ENCODE measurements at regions not wholly inside any gene's neighbourhood (a gene's known extent, or its start where the extent isn't known, plus 50 kb on each side); places are given as distances from the start of the nearest gene placed in this dataset.
A peak's percentile ranks its signal among the peaks of the same experiment; 100 is the strongest.
"Not testable (repeated sequence)": the region's sequence is repeated elsewhere in the genome, so short reads cannot be mapped to it uniquely, and the experiment has no call there.

GRCh38 chr5:89179731-89180130, 296.7 kb upstream of the MEF2C start:
- H3K4me3 ChIP-seq (ENCODE audit: low read length): no peak overlapping the region
- TF ChIP-seq, protein P1, sequence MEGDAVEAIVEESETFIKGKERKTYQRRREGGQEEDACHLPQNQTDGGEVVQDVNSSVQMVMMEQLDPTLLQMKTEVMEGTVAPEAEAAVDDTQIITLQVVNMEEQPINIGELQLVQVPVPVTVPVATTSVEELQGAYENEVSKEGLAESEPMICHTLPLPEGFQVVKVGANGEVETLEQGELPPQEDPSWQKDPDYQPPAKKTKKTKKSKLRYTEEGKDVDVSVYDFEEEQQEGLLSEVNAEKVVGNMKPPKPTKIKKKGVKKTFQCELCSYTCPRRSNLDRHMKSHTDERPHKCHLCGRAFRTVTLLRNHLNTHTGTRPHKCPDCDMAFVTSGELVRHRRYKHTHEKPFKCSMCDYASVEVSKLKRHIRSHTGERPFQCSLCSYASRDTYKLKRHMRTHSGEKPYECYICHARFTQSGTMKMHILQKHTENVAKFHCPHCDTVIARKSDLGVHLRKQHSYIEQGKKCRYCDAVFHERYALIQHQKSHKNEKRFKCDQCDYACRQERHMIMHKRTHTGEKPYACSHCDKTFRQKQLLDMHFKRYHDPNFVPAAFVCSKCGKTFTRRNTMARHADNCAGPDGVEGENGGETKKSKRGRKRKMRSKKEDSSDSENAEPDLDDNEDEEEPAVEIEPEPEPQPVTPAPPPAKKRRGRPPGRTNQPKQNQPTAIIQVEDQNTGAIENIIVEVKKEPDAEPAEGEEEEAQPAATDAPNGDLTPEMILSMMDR (IDR thresholded peaks at IDR 0.05; ENCODE audit: insufficient read depth, low read depth, low read length, missing control alignments): no peak
- no peak for DNase-seq (ENCODE audit: low read depth)

DNA sequence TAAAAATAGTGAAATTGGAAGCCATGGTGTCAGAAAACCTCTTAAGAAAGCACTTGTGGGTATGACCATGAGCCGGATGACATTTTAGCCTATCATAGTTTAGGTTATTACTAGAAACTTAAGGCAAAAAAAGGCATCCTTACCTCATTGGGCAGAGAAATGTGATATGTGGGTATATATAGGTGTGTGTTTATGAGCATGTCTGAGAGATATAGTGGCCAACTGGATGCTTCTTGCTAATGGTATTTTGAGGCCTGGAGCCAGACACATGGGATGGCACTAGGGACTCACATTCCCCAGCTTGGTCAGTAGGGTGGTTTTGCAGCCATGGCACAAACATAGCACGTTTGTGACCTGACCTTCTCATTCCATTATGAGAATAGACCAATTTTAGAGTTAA, 295.6 kb upstream of the MEF2C start:
- no peak overlapping the region for H3K4me3 ChIP-seq (ENCODE audit: low read length)
- TF ChIP-seq, protein P1 (IDR thresholded peaks at IDR 0.05; ENCODE audit: insufficient read depth, low read depth, low read length, missing control alignments): no peak
- DNase-seq (ENCODE audit: low read depth): no peak

DNA sequence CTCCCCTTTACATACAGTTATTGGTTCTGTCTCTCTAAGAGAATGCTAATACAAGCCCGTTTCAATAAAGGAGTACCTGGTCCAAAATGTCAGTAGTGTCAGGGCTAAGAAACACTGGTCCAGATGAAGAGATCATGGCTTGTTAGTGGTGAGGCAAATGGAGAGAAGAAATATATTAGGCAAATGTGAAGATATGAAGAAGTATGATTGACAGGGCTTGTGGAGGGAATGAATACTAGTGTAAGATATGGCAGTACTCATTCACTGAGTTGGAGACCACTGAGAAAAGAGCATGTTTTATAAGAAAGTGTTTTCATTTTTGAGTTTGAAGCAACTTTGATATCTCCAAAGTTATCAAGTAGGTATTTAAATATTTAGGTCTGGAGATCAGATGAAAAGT, 290.5 kb upstream of the MEF2C start:
- TF ChIP-seq, protein P1 (IDR thresholded peaks at IDR 0.05; ENCODE audit: insufficient read depth, low read depth, low read length, missing control alignments): no peak
- H3K4me3 ChIP-seq (ENCODE audit: low read length): no peak overlapping the region
- no peak for DNase-seq (ENCODE audit: low read depth)

DNA sequence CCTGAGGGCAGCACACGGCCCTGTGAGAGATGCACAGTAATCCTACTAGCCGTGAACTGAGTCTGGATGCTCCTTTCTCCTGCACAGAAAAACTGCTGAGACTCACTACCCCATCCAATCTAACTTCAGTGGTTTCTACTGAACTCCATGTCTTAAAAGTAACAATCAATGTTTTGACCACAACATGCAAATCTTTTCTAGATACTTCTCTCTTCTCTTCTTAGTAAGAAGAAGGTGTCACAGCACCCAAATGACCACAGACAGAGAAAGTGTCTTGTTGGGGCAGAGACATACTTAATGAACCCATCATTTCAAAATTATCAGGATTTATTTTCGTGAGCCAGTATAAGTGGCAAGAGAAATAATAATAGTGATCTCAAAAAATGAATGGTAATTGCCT, 285.8 kb upstream of the MEF2C start:
- TF ChIP-seq, protein P1 (IDR thresholded peaks at IDR 0.05; ENCODE audit: insufficient read depth, low read depth, low read length, missing control alignments): no peak
- H3K4me3 ChIP-seq (ENCODE audit: low read length): no peak overlapping the region
- DNase-seq (ENCODE audit: low read depth): no peak

DNA sequence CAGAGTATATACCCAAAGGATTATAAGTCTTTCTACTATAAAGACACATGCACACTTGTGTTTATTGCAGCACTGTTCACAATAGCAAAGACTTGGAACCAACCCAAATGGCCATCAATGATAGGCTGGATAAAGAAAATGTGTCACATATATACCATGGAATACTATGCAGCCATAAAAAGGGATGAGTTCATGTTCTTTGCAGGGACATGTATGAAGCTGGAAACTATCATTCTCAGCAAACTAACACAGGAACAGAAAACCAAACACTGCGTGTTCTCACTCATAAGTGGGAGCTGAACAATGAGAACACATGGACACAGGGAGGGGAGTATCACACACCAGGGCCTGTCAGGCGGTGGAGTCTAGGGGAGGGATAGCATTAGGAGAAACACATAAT, 281.7 kb upstream of the MEF2C start:
- H3K4me3 ChIP-seq (ENCODE audit: low read length): not testable (repeated sequence)

GRCh38 chr5:89156226-89156625, 273.2 kb upstream of the MEF2C start:
- H3K4me3 ChIP-seq (ENCODE audit: low read length): no peak overlapping the region
- no peak for DNase-seq (ENCODE audit: low read depth)
- TF ChIP-seq, protein P1 (IDR thresholded peaks at IDR 0.05; ENCODE audit: insufficient read depth, low read depth, low read length, missing control alignments): no peak

More for the DNA sequence above, 281.7 kb upstream of the MEF2C start:
- DNase-seq (ENCODE audit: low read depth): not testable (repeated sequence)

DNA sequence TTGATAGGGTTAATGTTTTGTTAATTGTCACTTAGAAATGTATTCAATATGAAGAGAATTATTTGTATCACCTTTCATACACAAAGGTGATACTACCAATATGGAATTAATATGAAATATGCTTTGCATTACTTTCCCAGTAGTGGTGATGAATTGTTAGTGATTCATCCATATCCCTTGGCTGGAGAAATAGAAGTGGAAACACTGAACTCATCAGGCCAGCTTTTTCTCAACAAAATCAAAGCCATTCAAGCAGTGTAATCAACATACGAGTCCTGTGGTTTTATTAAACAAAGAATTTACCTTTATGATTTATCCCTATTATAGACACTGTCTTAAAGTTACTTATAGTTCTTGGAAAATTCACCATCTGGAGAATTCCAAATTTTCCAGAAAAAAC, 264.0 kb upstream of the MEF2C start:
- DNase-seq (ENCODE audit: low read depth): peak; percentile 50
- TF ChIP-seq, protein P1 (IDR thresholded peaks at IDR 0.05; ENCODE audit: insufficient read depth, low read depth, low read length, missing control alignments): no peak
- no peak overlapping the region for H3K4me3 ChIP-seq (ENCODE audit: low read length)

GRCh38 chr5:89137148-89137547, 254.2 kb upstream of the MEF2C start:
- DNase-seq (ENCODE audit: low read depth): no peak
- TF ChIP-seq, protein P1 (IDR thresholded peaks at IDR 0.05; ENCODE audit: insufficient read depth, low read depth, low read length, missing control alignments): no peak
- no peak overlapping the region for H3K4me3 ChIP-seq (ENCODE audit: low read length)
